Keratinocyte (primary cell): ENCODE measurements at regions not wholly inside any gene's neighbourhood (a gene's known extent, or its start where the extent isn't known, plus 50 kb on each side); places are given as distances from the start of the nearest gene placed in this dataset.

Source experiments
- DNase-seq: peaks from one replicate; pipeline ENCODE4 v3.0.0-alpha.2; 2011; ENCODE audit warnings: low read depth, missing footprints, low spot score
- FAIRE-seq: peaks from 2 replicates; lab custom pipeline; 2011; peaks lifted over from hg19 to GRCh38; lab: Jason Lieb, UNC
- H2AFZ ChIP-seq: 2 replicates; pipeline ENCODE4 v1.6.0; 2012; ENCODE audit warnings: low read length, control low read depth, inconsistent platforms; ENCODE audit not compliant: control insufficient read depth
- H3K27ac ChIP-seq: 2 replicates; pipeline ENCODE4 v1.5.1; 2011; ENCODE audit warnings: low read length; ENCODE audit not compliant: control insufficient read depth, insufficient read depth
- H3K27me3 ChIP-seq: 3 replicates; pipeline ENCODE4 v1.6.0; 2011; ENCODE audit warnings: low read length; ENCODE audit not compliant: control insufficient read depth, insufficient read depth; ENCODE audit errors: extremely low read depth
- H3K36me3 ChIP-seq, 2 experiments: 2 replicates in 1 of 2; 3 replicates in 1 of 2; pipeline ENCODE4 v1.5.1; 2011; ENCODE audit warnings: low read length in 2 of 2, mild to moderate bottlenecking in 1 of 2; ENCODE audit not compliant: control insufficient read depth in 2 of 2, insufficient read depth in 2 of 2; ENCODE audit errors: extremely low read depth in 1 of 2
- H3K4me1 ChIP-seq: 3 replicates; pipeline ENCODE4 v1.5.1; 2011; ENCODE audit warnings: low read length; ENCODE audit not compliant: control insufficient read depth, insufficient read depth; ENCODE audit errors: extremely low read depth
- H3K4me2 ChIP-seq: 3 replicates; pipeline ENCODE4 v1.6.0; 2011; ENCODE audit warnings: low read depth, low read length; ENCODE audit not compliant: control insufficient read depth, insufficient read depth; ENCODE audit errors: extremely low read depth
- H3K4me3 ChIP-seq, 3 experiments: fragments of 200-600 bp in 1 of 3; sonication (generic) in 1 of 3; 2 replicates in 2 of 3; 3 replicates in 1 of 3; pipeline ENCODE4 v1.5.1; 2011 to 2016; ENCODE audit warnings: low read length in 3 of 3, mild to moderate bottlenecking in 3 of 3, control low read depth in 2 of 3, inconsistent platforms in 1 of 3, low read depth in 1 of 3, mixed read lengths in 1 of 3, mixed run types in 1 of 3, moderate library complexity in 1 of 3; ENCODE audit not compliant: control insufficient read depth in 2 of 3, insufficient read depth in 2 of 3; ENCODE audit errors: extremely low read depth in 1 of 3
- H3K79me2 ChIP-seq: 2 replicates; pipeline ENCODE4 v1.6.0; 2012; ENCODE audit warnings: low read length; ENCODE audit not compliant: control insufficient read depth, insufficient read depth
- H3K9ac ChIP-seq: 3 replicates; pipeline ENCODE4 v1.6.0; 2011; ENCODE audit warnings: low read length; ENCODE audit not compliant: control insufficient read depth, insufficient read depth; ENCODE audit errors: extremely low read depth
- H3K9me1 ChIP-seq: 3 replicates; pipeline ENCODE4 v1.6.0; 2011; ENCODE audit warnings: low read length; ENCODE audit not compliant: control insufficient read depth, insufficient read depth; ENCODE audit errors: extremely low read depth
- H3K9me3 ChIP-seq: 2 replicates; pipeline ENCODE4 v1.5.1; 2012; ENCODE audit warnings: low read depth, low read length; ENCODE audit not compliant: control insufficient read depth
- H4K20me1 ChIP-seq: 3 replicates; pipeline ENCODE4 v1.6.0; 2011; ENCODE audit warnings: low read length; ENCODE audit not compliant: control insufficient read depth, insufficient read depth; ENCODE audit errors: extremely low read depth
- CTCF ChIP-seq, 3 experiments: IDR thresholded peaks in 1 of 3; conservative IDR thresholded peaks in 1 of 3; optimal IDR thresholded peaks in 1 of 3; 2 replicates in 2 of 3; 3 replicates in 1 of 3; pipeline versions ENCODE3 to v1.5.1; 2011; ENCODE audit warnings: low read length in 3 of 3, mild to moderate bottlenecking in 3 of 3, moderate library complexity in 2 of 3, control low read depth in 1 of 3, inconsistent platforms in 1 of 3; ENCODE audit not compliant: insufficient read depth in 2 of 3; ENCODE audit errors: extremely low read depth in 1 of 3
- EZH2 ChIP-seq: IDR thresholded peaks from one replicate; pipeline ENCODE4 v1.6.1; 2012; ENCODE audit warnings: inconsistent platforms, mild to moderate bottlenecking, low read length, moderate library complexity
- dilution Hi-C: fragments of 300-500 bp; cut with MboI; formaldehyde crosslinking; loops from one replicate; pipeline ENCODE4 v1.7.0; 2020; ENCODE audit warnings: low sequenced_read_pairs; ENCODE audit not compliant: extremely low pct_ligation_motif_present

DNA sequence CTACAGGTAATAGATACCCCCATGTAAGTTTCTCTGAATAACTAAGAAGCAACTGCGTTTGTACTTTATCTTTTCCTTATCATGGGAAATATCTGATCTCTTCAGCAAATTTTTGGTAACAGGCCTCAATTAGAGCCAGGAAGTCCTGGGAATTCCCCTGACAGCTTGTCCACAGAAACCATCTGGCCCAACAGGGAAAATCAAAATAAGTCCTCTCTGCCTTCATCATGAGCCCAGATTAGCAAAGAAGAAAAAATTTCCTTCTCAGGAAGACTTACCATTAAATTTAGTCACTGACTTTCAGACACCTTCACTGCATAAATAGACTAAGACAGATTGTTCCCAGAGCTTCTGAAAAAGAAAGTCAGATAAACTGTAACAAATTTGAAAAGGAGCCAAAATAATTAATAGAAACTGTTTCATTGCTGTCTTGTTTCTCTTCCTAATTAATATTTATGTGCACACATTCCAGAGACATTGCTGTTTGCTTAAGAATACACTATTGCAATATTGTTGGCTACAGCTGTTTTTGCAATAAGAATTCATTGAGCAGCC is 278.1 kb upstream of the FAT3 start:
- H3K4me3 ChIP-seq, result no peak overlapping the region
- dilution Hi-C loops, result no loop called here
- no peaks in the 10 kb centered on the region for H3K27me3 ChIP-seq
- FAIRE-seq (no peak), DNase-seq (no peak)
- H3K4me1 ChIP-seq, result no peaks in the 10 kb centered on the region
- H3K9me1 ChIP-seq, result no peaks in the 10 kb centered on the region
- TF ChIP-seq CTCF (optimal IDR thresholded peaks at IDR 0.05 in 1 of 3, IDR thresholded peaks at IDR 0.05 in 1 of 3, conservative IDR thresholded peaks at IDR 0.05 in 1 of 3; ENCODE audit: extremely low read depth in 1 of 3, insufficient read depth in 2 of 3, low read length in 3 of 3) (no peak), EZH2 (no peak)
- H3K4me2 ChIP-seq, result no peak overlapping the region
- H2AFZ ChIP-seq, result no peak overlapping the region
- H4K20me1 ChIP-seq, result no peaks in the 10 kb centered on the region
- H3K27ac ChIP-seq, result no peak overlapping the region
- H3K9me3 ChIP-seq, result no peaks in the 10 kb centered on the region
- H3K36me3 ChIP-seq, result no peaks in the 10 kb centered on the region
- H3K9ac ChIP-seq, result no peak overlapping the region
- no peaks in the 10 kb centered on the region for H3K79me2 ChIP-seq

- Histone ChIP-seq H3K4me3 (no peak overlapping the region), H4K20me1 (no peaks in the 10 kb centered on the region), H3K9me1 (no peaks in the 10 kb centered on the region), H3K9me3 (no peaks in the 10 kb centered on the region), H2AFZ (no peak overlapping the region), H3K4me2 (no peak overlapping the region), H3K27ac (no peak overlapping the region), H3K36me3 (no peaks in the 10 kb centered on the region), H3K27me3 (no peaks in the 10 kb centered on the region), H3K9ac (no peak overlapping the region), H3K79me2 (no peaks in the 10 kb centered on the region), H3K4me1 (no peaks in the 10 kb centered on the region)
- DNase-seq (no peak), FAIRE-seq (no peak)
- no peak for TF ChIP-seq CTCF (optimal IDR thresholded peaks at IDR 0.05 in 1 of 3, IDR thresholded peaks at IDR 0.05 in 1 of 3, conservative IDR thresholded peaks at IDR 0.05 in 1 of 3; ENCODE audit: extremely low read depth in 1 of 3, insufficient read depth in 2 of 3, low read length in 3 of 3)
- TF ChIP-seq EZH2, result no peak
- dilution Hi-C loops, result no loop called here
Measured at GRCh38 chr11:91935120-91935519, 289.5 kb upstream of the FAT3 start.
